ENCODE measurements at regions not wholly inside any gene's neighbourhood (a gene's known extent, or its start where the extent isn't known, plus 50 kb on each side); places are given as distances from the start of the nearest gene placed in this dataset.
A peak's percentile ranks its signal among the peaks of the same experiment; 100 is the strongest.

GRCh38 chr14:22485649-22486048, 103.4 kb downstream of the DAD1 start:
- no peak overlapping the region for H3K4me3 ChIP-seq
- H3K36me3 ChIP-seq, result no peaks in the 10 kb centered on the region
- no peaks in the 10 kb centered on the region for H3K4me1 ChIP-seq
- no peak overlapping the region for H3K27ac ChIP-seq
- DNase-seq (ENCODE audit: low spot score in 2 of 2), result no peak
- TF ChIP-seq POLR2A (IDR thresholded peaks at IDR 0.05) (no peak), CTCF (IDR thresholded peaks at IDR 0.05) (no peak), POLR2AphosphoS5 (IDR thresholded peaks at IDR 0.05) (no peak)
- H3K27me3 ChIP-seq, result no peaks in the 10 kb centered on the region
- intact Hi-C loops (cut with DNase I; ENCODE audit: low total_unique reads), result loop anchor here (10.0 kb wide), 2 partner anchors 69 to 1589 kb away; partner anchors contain the start of gene CPNE6
- H3K9me3 ChIP-seq, result no peaks in the 10 kb centered on the region

- TF ChIP-seq POLR2AphosphoS5 (IDR thresholded peaks at IDR 0.05), result no peak
Measured at GRCh38 chr14:22485178-22485577, 103.8 kb downstream of the DAD1 start.

GRCh38 chr14:22484632-22485031, 104.4 kb downstream of the DAD1 start:
- H3K4me3 ChIP-seq, result no peak overlapping the region
- DNase-seq (ENCODE audit: low spot score in 2 of 2), result no peak
- no peaks in the 10 kb centered on the region for H3K9me3 ChIP-seq
- no peaks in the 10 kb centered on the region for H3K36me3 ChIP-seq
- intact Hi-C loops (cut with DNase I; ENCODE audit: low total_unique reads), result loop anchor here (10.0 kb wide), 2 partner anchors 70 to 1590 kb away; partner anchors contain the start of gene CPNE6
- no peaks in the 10 kb centered on the region for H3K4me1 ChIP-seq
- H3K27ac ChIP-seq, result peak overlapping the region in 1 of 2 donors; percentile 32
- TF ChIP-seq POLR2AphosphoS5 (IDR thresholded peaks at IDR 0.05) (no peak), CTCF (IDR thresholded peaks at IDR 0.05) (no peak), POLR2A (IDR thresholded peaks at IDR 0.05) (no peak)
- no peaks in the 10 kb centered on the region for H3K27me3 ChIP-seq

More at GRCh38 chr14:22485178-22485577, 103.8 kb downstream of the DAD1 start:
- Histone ChIP-seq H3K36me3 (no peaks in the 10 kb centered on the region), H3K9me3 (no peaks in the 10 kb centered on the region), H3K27ac (no peak overlapping the region), H3K4me3 (no peak overlapping the region), H3K27me3 (no peaks in the 10 kb centered on the region), H3K4me1 (no peaks in the 10 kb centered on the region)
- intact Hi-C loops (cut with DNase I; ENCODE audit: low total_unique reads), result loop anchor here (10.0 kb wide), 2 partner anchors 70 to 1590 kb away; partner anchors contain the start of gene CPNE6
- no peak for DNase-seq (ENCODE audit: low spot score in 2 of 2)

GRCh38 chr14:22483863-22484593, 105.0 kb downstream of the DAD1 start:
- H3K36me3 ChIP-seq, result no peaks in the 10 kb centered on the region
- no peaks in the 10 kb centered on the region for H3K27me3 ChIP-seq
- intact Hi-C loops (cut with DNase I; ENCODE audit: low total_unique reads), result loop anchor here (10.0 kb wide), 2 partner anchors 71 to 1591 kb away; partner anchors contain the start of gene CPNE6
- H3K4me1 ChIP-seq, result peaks cover 0 to 2% of the 10 kb centered on the region in 2 donors
- no peak for TF ChIP-seq CTCF (IDR thresholded peaks at IDR 0.05)
- TF ChIP-seq POLR2A (IDR thresholded peaks at IDR 0.05), result no peak
- TF ChIP-seq POLR2AphosphoS5 (IDR thresholded peaks at IDR 0.05), result no peak
- DNase-seq (ENCODE audit: low spot score in 2 of 2), result no peak
- no peaks in the 10 kb centered on the region for H3K9me3 ChIP-seq
- peak overlapping the region in 1 of 2 donors; percentile 32 for H3K27ac ChIP-seq
- H3K4me3 ChIP-seq, result no peak overlapping the region

- peaks cover 0 to 3% of the 10 kb centered on the region in 2 donors for H3K4me1 ChIP-seq
- no peak for DNase-seq (ENCODE audit: low spot score in 2 of 2)
Measured at GRCh38 chr14:22482782-22483553, 106.1 kb downstream of the DAD1 start.

More at GRCh38 chr14:22482782-22483553, 106.1 kb downstream of the DAD1 start:
- Histone ChIP-seq H3K36me3 (no peaks in the 10 kb centered on the region), H3K4me3 (no peak overlapping the region), H3K27me3 (no peaks in the 10 kb centered on the region), H3K9me3 (no peaks in the 10 kb centered on the region), H3K27ac (no peak overlapping the region)
- intact Hi-C loops (cut with DNase I; ENCODE audit: low total_unique reads), result loop anchor here (10.0 kb wide), 2 partner anchors 72 to 1592 kb away; partner anchors contain the start of gene CPNE6
- TF ChIP-seq CTCF (IDR thresholded peaks at IDR 0.05) (no peak), POLR2A (IDR thresholded peaks at IDR 0.05) (no peak), POLR2AphosphoS5 (IDR thresholded peaks at IDR 0.05) (no peak)
